K562 (cell line): ENCODE measurements at regions not wholly inside any gene's neighbourhood (a gene's known extent, or its start where the extent isn't known, plus 50 kb on each side); places are given as distances from the start of the nearest gene placed in this dataset.
A peak's percentile ranks its signal among the peaks of the same experiment; 100 is the strongest.

Experiments
- ATAC-seq: fragments of 200-7000 bp; cut with Tn5 transposase; 3 replicates; pipeline ENCODE4 v1.9.1; 2020; ENCODE audit warnings: moderate library complexity
- BruUV-seq: library from RNA; stranded (reverse); fragments of 400-500 nt; replicated peaks from 2 replicates; lab custom pipeline; 2021; lab: Mats Ljungman, UMichigan
- CTCF ChIA-PET: fragments of 300-600 bp; formaldehyde crosslinking; extraction: SDS; loops from one replicate; lab custom pipeline; 2021; ENCODE audit warnings: low intra/inter-chr PET ratio; lab: Yijun Ruan, JAX
- POLR2A ChIA-PET: fragments of 300-600, 350-650 bp; sonication (Branson Sonifier 250); formaldehyde crosslinking; extraction: SDS; loops from one replicate; lab custom pipeline; 2021; ENCODE audit warnings: antibody characterized with exemption, inconsistent platforms; lab: Yijun Ruan, JAX
- DNase-seq, 4 experiments: peaks; one replicate each; pipeline versions ENCODE4 v3.0.0 to v3.0.0-alpha.2; 2011 to 2018; ENCODE audit warnings: low spot score in 3 of 4, mixed read lengths in 3 of 4; ENCODE audit errors: extremely low read depth in 1 of 4
- FAIRE-seq: peaks from 2 replicates; lab custom pipeline; 2011; peaks lifted over from hg19 to GRCh38; lab: Jason Lieb, UNC
- H2AFZ ChIP-seq: 2 replicates; pipeline ENCODE4 v1.6.0; 2011; ENCODE audit warnings: low read depth, low read length, control low read depth, inconsistent platforms
- H3K27ac ChIP-seq: fragments of 200-600 bp; 3 replicates; pipeline ENCODE4 v1.8.0; 2011; ENCODE audit warnings: low read depth, mild to moderate bottlenecking, control low read depth, inconsistent platforms, low read length, moderate library complexity, mixed read lengths; ENCODE audit errors: extremely low read depth
- H3K27me3 ChIP-seq, 2 experiments: fragments of 300-600 bp in 1 of 2; 2 replicates in 1 of 2; 3 replicates in 1 of 2; pipeline versions ENCODE4 v1.6.0 to v1.8.0; 2011; ENCODE audit warnings: inconsistent platforms in 2 of 2, low read length in 2 of 2, mild to moderate bottlenecking in 1 of 2, mixed read lengths in 1 of 2, moderate library complexity in 1 of 2; ENCODE audit not compliant: control insufficient read depth in 2 of 2, insufficient read depth in 2 of 2
- H3K36me3 ChIP-seq: fragments of 300-600 bp; 3 replicates; pipeline ENCODE4 v1.8.0; 2011; ENCODE audit warnings: mild to moderate bottlenecking, low read length, inconsistent platforms; ENCODE audit not compliant: control insufficient read depth, insufficient read depth
- H3K4me1 ChIP-seq, 2 experiments: fragments of 200-600 bp in 1 of 2; replicated peaks in 1 of 2; 2 replicates in 1 of 2; 3 replicates in 1 of 2; pipeline versions ENCODE4 v1.5.1 to v1.8.0; 2011; ENCODE audit warnings: inconsistent platforms in 2 of 2, low read length in 2 of 2, mild to moderate bottlenecking in 1 of 2, mixed read lengths in 1 of 2, moderate library complexity in 1 of 2; ENCODE audit not compliant: control insufficient read depth in 2 of 2, insufficient read depth in 2 of 2
- H3K4me2 ChIP-seq: 2 replicates; pipeline ENCODE4 v1.6.1; 2011; ENCODE audit warnings: low read length, control low read depth, inconsistent platforms, mixed read lengths; ENCODE audit not compliant: insufficient read depth
- H3K4me3 ChIP-seq: fragments of 200-600 bp; sonication (generic), shearing (Covaris generic); 2 replicates; pipeline ENCODE4 v1.5.1; 2016; ENCODE audit warnings: control low read depth, inconsistent platforms
- H3K79me2 ChIP-seq: fragments of 200-600 bp; 3 replicates; pipeline ENCODE4 v1.8.0; 2011; ENCODE audit warnings: low read length, inconsistent platforms; ENCODE audit not compliant: control insufficient read depth, insufficient read depth
- H3K9ac ChIP-seq, 2 experiments: 2 replicates each; pipeline versions ENCODE4 v1.6.0 to v1.6.1; 2011; ENCODE audit warnings: low read depth in 2 of 2, low read length in 2 of 2, control low read depth in 1 of 2, inconsistent platforms in 1 of 2, mild to moderate bottlenecking in 1 of 2, mixed read lengths in 1 of 2; ENCODE audit not compliant: insufficient read depth in 1 of 2
- H3K9me1 ChIP-seq: one replicate; pipeline ENCODE4 v1.6.0; 2011; ENCODE audit warnings: inconsistent platforms, mild to moderate bottlenecking, low read length, moderate library complexity; ENCODE audit not compliant: control insufficient read depth, insufficient read depth
- H3K9me3 ChIP-seq: replicated peaks from 2 replicates; pipeline ENCODE4 v1.5.1; 2011; ENCODE audit warnings: low read depth, low read length, inconsistent platforms; ENCODE audit not compliant: control insufficient read depth, insufficient read depth
- H4K20me1 ChIP-seq: replicated peaks from 2 replicates; pipeline ENCODE4 v1.6.1; 2011; ENCODE audit warnings: low read length, inconsistent platforms, mixed read lengths; ENCODE audit not compliant: control insufficient read depth, insufficient read depth
- BRF2 ChIP-seq: IDR thresholded peaks from 3 replicates; pipeline ENCODE4 v1.6.1; 2011; ENCODE audit warnings: borderline replicate concordance, mild to moderate bottlenecking; ENCODE audit not compliant: insufficient read length, insufficient read depth
- CC2D1A ChIP-seq: fragments of 450-650 bp; IDR thresholded peaks from 2 replicates; pipeline ENCODE4 v1.6.1; 2017; ENCODE audit warnings: mild to moderate bottlenecking
- CCAR2 ChIP-seq: fragments of 200-400 bp; formaldehyde crosslinking; IDR thresholded peaks from 2 replicates; pipeline ENCODE4 v1.6.1; 2017; ENCODE audit warnings: mild to moderate bottlenecking, low read depth, low read length
- NR3C1 ChIP-seq: sonication (generic); formaldehyde crosslinking; IDR thresholded peaks from 2 replicates; pipeline ENCODE4 v1.8.1; 2022; ENCODE audit warnings: missing genetic modification reagents
- VEZF1 ChIP-seq: fragments of 200-800 bp; sonication (Bioruptor generic); IDR thresholded peaks from 2 replicates; pipeline ENCODE4 v1.6.1; 2017; ENCODE audit warnings: missing genetic modification characterization, missing compliant biosample characterization
- XRCC3 ChIP-seq: fragments of 450-650 bp; IDR thresholded peaks from 2 replicates; pipeline ENCODE4 v1.6.1; 2017; ENCODE audit warnings: mild to moderate bottlenecking, moderate library complexity
- ZC3H11A ChIP-seq: IDR thresholded peaks from 2 replicates; pipeline ENCODE4 v1.6.1; 2012; ENCODE audit warnings: low read depth, low read length, improper control_type of control experiment
- ZFP30 ChIP-seq: fragments of 250-450 bp; sonication (Bioruptor Pico); IDR thresholded peaks from 2 replicates; pipeline ENCODE4 v1.8.0; 2022; ENCODE audit warnings: moderate library complexity, mild to moderate bottlenecking, inconsistent platforms, borderline replicate concordance
- ZNF316 ChIP-seq: fragments of 450-650 bp; IDR thresholded peaks from 2 replicates; pipeline ENCODE4 v1.6.1; 2016
- WGBS: fragments of 100-300 bp; shearing (Covaris generic); methylation state at CpG from one replicate; pipeline ENCODE4 v1.1.6; 2016; ENCODE audit warnings: low coverage, mixed read lengths; ENCODE audit not compliant: insufficient coverage; ENCODE audit errors: missing lambda C conversion rate; 5-methylcytosine and 5-hydroxymethylcytosine counted together
- in situ Hi-C: fragments of 300-500 bp; cut with MboI; formaldehyde crosslinking; loops from 4 replicates; pipeline ENCODE4 v1.15.0; 2018; ENCODE audit warnings: inconsistent platforms, mixed read lengths
- intact Hi-C: fragments of 100-400 bp; cut with micrococcal nuclease; formaldehyde crosslinking; loops from 2 replicates; pipeline ENCODE4 v1.14.2; 2022
- TF ChIP-seq, protein P1 (sequence below): fragments of 450-650 bp; IDR thresholded peaks from 2 replicates; pipeline ENCODE4 v1.6.1; 2017; ENCODE audit warnings: mild to moderate bottlenecking, moderate library complexity

- DNase-seq (no peak), ATAC-seq (no peak), FAIRE-seq (no peak)
- no peaks in the 10 kb centered on the region for H3K79me2 ChIP-seq
- H3K4me1 ChIP-seq: no peaks in the 10 kb centered on the region
- H3K4me3 ChIP-seq: no peak overlapping the region
- no peaks in the 10 kb centered on the region; a peak in 1 of 5 replicates for H3K27me3 ChIP-seq
- no peaks in the 10 kb centered on the region for H3K36me3 ChIP-seq
- BruUV-seq: no TSS peak
- CTCF ChIA-PET: interaction anchor here (1.1 to 3.4 kb wide), 6 partner anchors 38 to 369 kb away, joined by 3 to 18 read pairs (median 4); no protein-coding TSS in a partner anchor
- no peak overlapping the region for H2AFZ ChIP-seq
- no peak overlapping the region for H3K4me2 ChIP-seq
- H3K9me3 ChIP-seq: no peaks in the 10 kb centered on the region
- intact Hi-C loops: loop anchor here (5.0 to 10.0 kb wide), 6 partner anchors 105 to 832 kb away; partner anchors contain the start of gene PERP
- in situ Hi-C loops: no loop called here
- 0% methylated on average over 1 of the region's 1 CpG for WGBS
- no peak overlapping the region for H3K27ac ChIP-seq
- no peak overlapping the region for H3K9ac ChIP-seq
- no peaks in the 10 kb centered on the region for H3K9me1 ChIP-seq
- no peaks in the 10 kb centered on the region for H4K20me1 ChIP-seq
- POLR2A ChIA-PET: no interaction called here
- TF ChIP-seq ZNF316: peak; percentile 30; the same call in 1 of the 2 replicates
- no peak for TF ChIP-seq ZFP30 (CRISPR knock-in tag)
Measured at GRCh38 chr6:137272403-137272802, 53.2 kb upstream of the IFNGR1 start.

DNA sequence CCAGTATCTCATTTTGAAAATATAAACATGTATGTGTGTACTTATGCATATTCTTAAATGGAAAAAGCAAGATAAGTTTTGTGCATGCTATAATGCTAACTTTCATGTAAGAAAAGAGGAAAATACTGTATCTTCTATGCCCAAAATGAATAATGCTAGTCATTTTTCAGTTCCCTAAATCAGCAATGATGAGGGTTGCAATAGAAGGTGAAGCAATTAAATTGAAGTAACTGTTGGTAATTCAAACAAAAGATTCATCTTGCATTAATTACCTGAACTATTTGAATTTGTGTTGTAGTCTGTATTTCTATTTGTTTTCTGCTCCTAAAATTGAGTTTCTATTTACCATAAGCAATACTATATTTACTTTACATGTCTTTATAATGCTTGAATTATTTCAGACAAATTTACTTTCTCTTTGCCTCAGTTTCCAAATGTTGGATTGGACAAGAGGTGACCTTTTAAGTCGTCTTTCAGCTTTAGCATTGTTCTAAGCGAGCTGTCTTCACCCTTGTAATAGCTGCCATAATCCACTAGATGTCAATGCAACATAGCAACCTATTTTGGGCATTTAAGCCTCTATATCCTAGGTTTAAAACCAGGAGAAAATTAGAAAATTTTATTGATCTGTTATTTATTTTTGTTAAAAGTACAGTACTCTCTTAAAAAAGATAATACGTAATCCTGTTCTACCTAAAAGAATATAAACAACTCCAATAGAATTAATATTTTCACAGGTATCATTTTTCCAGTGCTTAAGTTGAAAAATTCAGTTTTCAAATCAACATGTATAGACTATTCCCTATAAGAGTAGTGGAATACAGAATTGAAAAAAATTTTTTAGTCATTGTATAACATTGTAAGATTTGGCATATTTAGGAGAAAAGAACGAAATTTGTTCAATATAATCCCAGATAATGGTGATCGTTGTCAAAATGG is 52.3 kb upstream of the IFNGR1 start:
- DNase-seq (peak in 2 of 4 experiments; percentile 39 to 61), ATAC-seq (peak; percentile 90), FAIRE-seq (peak; percentile 77)
- 5% methylated on average over 5 of the region's 5 CpGs for WGBS
- Histone ChIP-seq H4K20me1 (no peaks in the 10 kb centered on the region), H2AFZ (no peak overlapping the region), H3K27ac (no peak overlapping the region), H3K79me2 (no peaks in the 10 kb centered on the region), H3K9me1 (no peaks in the 10 kb centered on the region), H3K9ac (no peak overlapping the region), H3K4me1 (no peaks in the 10 kb centered on the region), H3K4me2 (no peak overlapping the region), H3K4me3 (no peak overlapping the region), H3K9me3 (no peaks in the 10 kb centered on the region), H3K36me3 (no peaks in the 10 kb centered on the region), H3K27me3 (no peaks in the 10 kb centered on the region; a peak in 1 of 5 replicates)
- ChIA-PET CTCF (interaction anchor here (1.1 to 3.4 kb wide), 6 partner anchors 39 to 370 kb away, joined by 3 to 18 read pairs (median 4); no protein-coding TSS in a partner anchor), POLR2A (interaction anchor here (0.6 to 1.0 kb wide), 2 partner anchors 13 to 677 kb away, joined by 3 read pairs; no protein-coding TSS in a partner anchor)
- no TSS peak for BruUV-seq
- in situ Hi-C loops (no loop called here), intact Hi-C loops (loop anchor here (1.0 to 10.0 kb wide), 9 partner anchors 43 to 833 kb away; partner anchors contain the start of gene PERP)
- TF ChIP-seq BRF2: no peak
- peak; percentile 28; the same call in 1 of the 2 replicates for TF ChIP-seq CC2D1A
- TF ChIP-seq, protein P1, sequence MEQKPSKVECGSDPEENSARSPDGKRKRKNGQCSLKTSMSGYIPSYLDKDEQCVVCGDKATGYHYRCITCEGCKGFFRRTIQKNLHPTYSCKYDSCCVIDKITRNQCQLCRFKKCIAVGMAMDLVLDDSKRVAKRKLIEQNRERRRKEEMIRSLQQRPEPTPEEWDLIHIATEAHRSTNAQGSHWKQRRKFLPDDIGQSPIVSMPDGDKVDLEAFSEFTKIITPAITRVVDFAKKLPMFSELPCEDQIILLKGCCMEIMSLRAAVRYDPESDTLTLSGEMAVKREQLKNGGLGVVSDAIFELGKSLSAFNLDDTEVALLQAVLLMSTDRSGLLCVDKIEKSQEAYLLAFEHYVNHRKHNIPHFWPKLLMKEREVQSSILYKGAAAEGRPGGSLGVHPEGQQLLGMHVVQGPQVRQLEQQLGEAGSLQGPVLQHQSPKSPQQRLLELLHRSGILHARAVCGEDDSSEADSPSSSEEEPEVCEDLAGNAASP: no peak
- TF ChIP-seq XRCC3: no peak
- peak; percentile 13; the same call in 1 of the 2 replicates for TF ChIP-seq VEZF1
- TF ChIP-seq ZC3H11A: 0 out of 2 replicates have a peak, but pooled peaks have one; percentile 21
- no peak for TF ChIP-seq NR3C1 (CRISPR knock-in tag)
- no peak for TF ChIP-seq CCAR2
